A549 (cell line): ENCODE measurements at regions not wholly inside any gene's neighbourhood (a gene's known extent, or its start where the extent isn't known, plus 50 kb on each side); places are given as distances from the start of the nearest gene placed in this dataset.

Source experiments
- CEBPB ChIP-seq, 2 experiments: fragments of >200 bp in 1 of 2; sonication (Bioruptor Twin) in 1 of 2; formaldehyde crosslinking in 1 of 2; IDR thresholded peaks; 2 replicates each; pipeline ENCODE4 v1.6.1; 2012 to 2016
- JUNB ChIP-seq: fragments of >200 bp; sonication (Bioruptor Twin); formaldehyde crosslinking; IDR thresholded peaks from 2 replicates; pipeline ENCODE4 v1.6.1; 2016
- MYC ChIP-seq: IDR thresholded peaks from 2 replicates; pipeline ENCODE4 v1.6.1; 2012; ENCODE audit warnings: mild to moderate bottlenecking, inconsistent platforms, low read length, improper control_type of control experiment, borderline replicate concordance
- RAD21 ChIP-seq, 2 experiments: fragments of >200 bp in 1 of 2; sonication (Bioruptor Twin) in 1 of 2; formaldehyde crosslinking in 1 of 2; IDR thresholded peaks in 1 of 2; conservative IDR thresholded peaks in 1 of 2; 2 replicates in 1 of 2; 3 replicates in 1 of 2; pipeline ENCODE4 v1.6.1; 2012 to 2018; ENCODE audit warnings: inconsistent platforms in 1 of 2
- TF ChIP-seq, protein P1 (sequence below): fragments of >200 bp; sonication (Bioruptor Twin); formaldehyde crosslinking; IDR thresholded peaks from 3 replicates; pipeline ENCODE4 v1.5.1; 2016

DNA sequence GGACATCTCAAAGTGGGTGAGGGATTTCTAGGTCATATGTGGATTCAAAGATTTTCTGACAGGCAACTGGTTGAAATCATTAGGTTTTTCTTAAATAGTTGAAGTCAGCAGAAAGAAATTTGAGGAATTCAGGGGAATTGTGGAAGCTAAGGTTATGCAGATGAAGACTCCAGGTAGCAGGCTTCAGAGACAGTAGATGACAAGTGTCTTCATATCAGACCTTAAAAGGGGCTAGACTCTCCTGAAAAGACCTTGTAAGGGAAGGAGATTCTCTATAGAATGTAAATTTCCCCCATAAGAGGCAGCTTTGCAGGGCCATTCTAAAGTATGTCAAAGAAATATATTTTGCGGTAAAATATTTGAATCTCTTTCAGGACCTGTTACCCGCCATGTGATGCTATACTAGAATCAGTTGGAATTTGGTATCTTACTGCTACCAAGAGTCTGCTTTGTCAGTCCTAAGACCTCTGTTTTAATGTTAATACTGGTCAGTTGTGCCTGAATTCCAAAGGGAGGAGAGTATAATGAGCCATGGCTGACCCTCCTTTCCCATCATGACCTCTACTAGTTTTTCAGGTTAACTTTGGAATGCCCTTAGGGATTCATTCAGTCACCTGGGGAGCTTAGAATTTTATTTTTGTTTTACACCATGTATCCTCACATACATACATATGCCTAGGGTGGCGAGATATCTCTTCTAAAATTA, 1115.5 kb upstream of the SLC10A2 start:
- TF ChIP-seq MYC: no peak
- no peak for TF ChIP-seq CEBPB (IDR thresholded peaks at IDR 0.05)
- TF ChIP-seq JUNB: no peak
- no peak for TF ChIP-seq RAD21 (conservative IDR thresholded peaks at IDR 0.05 in 1 of 2, IDR thresholded peaks at IDR 0.05 in 1 of 2)
- TF ChIP-seq, protein P1, sequence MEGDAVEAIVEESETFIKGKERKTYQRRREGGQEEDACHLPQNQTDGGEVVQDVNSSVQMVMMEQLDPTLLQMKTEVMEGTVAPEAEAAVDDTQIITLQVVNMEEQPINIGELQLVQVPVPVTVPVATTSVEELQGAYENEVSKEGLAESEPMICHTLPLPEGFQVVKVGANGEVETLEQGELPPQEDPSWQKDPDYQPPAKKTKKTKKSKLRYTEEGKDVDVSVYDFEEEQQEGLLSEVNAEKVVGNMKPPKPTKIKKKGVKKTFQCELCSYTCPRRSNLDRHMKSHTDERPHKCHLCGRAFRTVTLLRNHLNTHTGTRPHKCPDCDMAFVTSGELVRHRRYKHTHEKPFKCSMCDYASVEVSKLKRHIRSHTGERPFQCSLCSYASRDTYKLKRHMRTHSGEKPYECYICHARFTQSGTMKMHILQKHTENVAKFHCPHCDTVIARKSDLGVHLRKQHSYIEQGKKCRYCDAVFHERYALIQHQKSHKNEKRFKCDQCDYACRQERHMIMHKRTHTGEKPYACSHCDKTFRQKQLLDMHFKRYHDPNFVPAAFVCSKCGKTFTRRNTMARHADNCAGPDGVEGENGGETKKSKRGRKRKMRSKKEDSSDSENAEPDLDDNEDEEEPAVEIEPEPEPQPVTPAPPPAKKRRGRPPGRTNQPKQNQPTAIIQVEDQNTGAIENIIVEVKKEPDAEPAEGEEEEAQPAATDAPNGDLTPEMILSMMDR: no peak
